ENCODE measurements at regions not wholly inside any gene's neighbourhood (a gene's known extent, or its start where the extent isn't known, plus 50 kb on each side); places are given as distances from the start of the nearest gene placed in this dataset.
A peak's percentile ranks its signal among the peaks of the same experiment; 100 is the strongest.

GRCh38 chr9:134221273-134222017 lies 57.1 kb upstream of the RNU6ATAC start:
- Histone ChIP-seq H3K27me3 (no peaks in the 10 kb centered on the region), H3K4me3 (replicated peaks in 1 of 3) (no peak overlapping the region), H3K27ac (no peak overlapping the region), H3K36me3 (no peaks in the 10 kb centered on the region), H3K4me1 (peaks cover 8 to 16% of the 10 kb centered on the region in 2 donors), H3K9me3 (no peaks in the 10 kb centered on the region)
- TF ChIP-seq CTCF (IDR thresholded peaks at IDR 0.05) (no peak), POLR2A (IDR thresholded peaks at IDR 0.05) (no peak)
- WGBS, 2 donors = 60 to 70% methylated on average over 20 to 23 of the region's 23 CpGs
- peak; percentile 86 for DNase-seq
- intact Hi-C loops (cut with DNase I) = no loop called here

GRCh38 chr9:134222018-134222573 lies 57.7 kb upstream of the RNU6ATAC start:
- Histone ChIP-seq H3K9me3 (no peaks in the 10 kb centered on the region), H3K27ac (no peak overlapping the region), H3K36me3 (no peaks in the 10 kb centered on the region), H3K27me3 (no peaks in the 10 kb centered on the region), H3K4me3 (replicated peaks in 1 of 3) (no peak overlapping the region), H3K4me1 (peaks cover 14 to 23% of the 10 kb centered on the region in 2 donors)
- intact Hi-C loops (cut with DNase I) = no loop called here
- peak in 1 of 2 donors; percentile 17 for DNase-seq
- TF ChIP-seq CTCF (IDR thresholded peaks at IDR 0.05) = no peak
- TF ChIP-seq POLR2A (IDR thresholded peaks at IDR 0.05) = no peak
- WGBS, 2 donors = 67 to 76% methylated on average over 11 to 12 of the region's 12 CpGs

GRCh38 chr9:134223091-134223490 lies 58.7 kb upstream of the RNU6ATAC start:
- WGBS, 2 donors = 84 to 91% methylated on average over 11 of the region's 11 CpGs
- Histone ChIP-seq H3K4me1 (peaks cover 24 to 33% of the 10 kb centered on the region in 2 donors), H3K36me3 (no peaks in the 10 kb centered on the region), H3K9me3 (no peaks in the 10 kb centered on the region), H3K27ac (no peak overlapping the region), H3K27me3 (no peaks in the 10 kb centered on the region), H3K4me3 (replicated peaks in 1 of 3) (no peak overlapping the region)
- intact Hi-C loops (cut with DNase I) = no loop called here
- TF ChIP-seq POLR2A (IDR thresholded peaks at IDR 0.05) (no peak), CTCF (IDR thresholded peaks at IDR 0.05) (no peak)
- DNase-seq = no peak

GRCh38 chr9:134223591-134224122 lies 59.3 kb upstream of the RNU6ATAC start:
- H3K4me1 ChIP-seq = peaks cover 29 to 38% of the 10 kb centered on the region in 2 donors
- WGBS, 2 donors = 89 to 91% methylated on average over 15 of the region's 15 CpGs
- no peak overlapping the region for H3K4me3 ChIP-seq (replicated peaks in 1 of 3)
- no peak overlapping the region for H3K27ac ChIP-seq
- H3K9me3 ChIP-seq = no peaks in the 10 kb centered on the region
- DNase-seq = peak in 1 of 2 donors; percentile 0
- no peaks in the 10 kb centered on the region for H3K27me3 ChIP-seq
- no peaks in the 10 kb centered on the region for H3K36me3 ChIP-seq
- TF ChIP-seq POLR2A (IDR thresholded peaks at IDR 0.05) = no peak
- TF ChIP-seq CTCF (IDR thresholded peaks at IDR 0.05) = no peak
- intact Hi-C loops (cut with DNase I) = no loop called here

GRCh38 chr9:134224127-134224526 lies 59.8 kb upstream of the RNU6ATAC start:
- TF ChIP-seq POLR2A (IDR thresholded peaks at IDR 0.05) (no peak), CTCF (IDR thresholded peaks at IDR 0.05) (no peak)
- Histone ChIP-seq H3K4me1 (peaks cover 29 to 43% of the 10 kb centered on the region in 2 donors), H3K9me3 (no peaks in the 10 kb centered on the region), H3K27ac (no peak overlapping the region), H3K36me3 (no peaks in the 10 kb centered on the region), H3K4me3 (replicated peaks in 1 of 3) (no peak overlapping the region), H3K27me3 (no peaks in the 10 kb centered on the region)
- DNase-seq = no peak
- WGBS, 2 donors = 87 to 91% methylated on average over 7 to 9 of the region's 9 CpGs
- intact Hi-C loops (cut with DNase I) = no loop called here

Measured in thyroid gland (tissue), 4 donors.